ENCODE measurements at regions not wholly inside any gene's neighbourhood (a gene's known extent, or its start where the extent isn't known, plus 50 kb on each side); places are given as distances from the start of the nearest gene placed in this dataset.

GRCh38 chr5:82384034-82384750 lies 106.0 kb upstream of the RPS23 start:
- no peak for DNase-seq

GRCh38 chr5:82381591-82381990 lies 103.4 kb upstream of the RPS23 start:
- DNase-seq: no peak

GRCh38 chr5:82376307-82376706 lies 98.2 kb upstream of the RPS23 start:
- no peak for DNase-seq

- peak; percentile 65 for DNase-seq
Observed at GRCh38 chr5:82375488-82376244, 97.5 kb upstream of the RPS23 start.

- DNase-seq: no peak
Observed at GRCh38 chr5:82374637-82375036, 96.5 kb upstream of the RPS23 start.

GRCh38 chr5:82367930-82368329 lies 89.8 kb upstream of the RPS23 start:
- DNase-seq: no peak

- DNase-seq: peak; percentile 86
Observed at GRCh38 chr5:82365744-82366228, 87.6 kb upstream of the RPS23 start.

GRCh38 chr5:82365026-82365425 lies 86.9 kb upstream of the RPS23 start:
- peak; percentile 25 for DNase-seq

- DNase-seq: peak; percentile 75
Observed at GRCh38 chr5:82364497-82364896, 86.3 kb upstream of the RPS23 start.

GRCh38 chr5:82363524-82363923 lies 85.4 kb upstream of the RPS23 start:
- DNase-seq: no peak

GRCh38 chr5:82362636-82363035 lies 84.5 kb upstream of the RPS23 start:
- no peak for DNase-seq

GRCh38 chr5:82360022-82360421 lies 81.9 kb upstream of the RPS23 start:
- DNase-seq: no peak

- no peak for DNase-seq
Observed at GRCh38 chr5:82359272-82359671, 81.1 kb upstream of the RPS23 start.

GRCh38 chr5:82358457-82358856 lies 80.3 kb upstream of the RPS23 start:
- DNase-seq: no peak

- no peak for DNase-seq
Observed at GRCh38 chr5:82356808-82357671, 78.9 kb upstream of the RPS23 start.

- DNase-seq: no peak
Observed at GRCh38 chr5:82356021-82356420, 77.9 kb upstream of the RPS23 start.

- DNase-seq: no peak
Observed at GRCh38 chr5:82355496-82355895, 77.3 kb upstream of the RPS23 start.

- DNase-seq: no peak
Observed at GRCh38 chr5:82355053-82355452, 76.9 kb upstream of the RPS23 start.

- DNase-seq: no peak
Observed at GRCh38 chr5:82354543-82354942, 76.4 kb upstream of the RPS23 start.

GRCh38 chr5:82353522-82353921 lies 75.4 kb upstream of the RPS23 start:
- DNase-seq: no peak

GRCh38 chr5:82352146-82352791 lies 74.1 kb upstream of the RPS23 start:
- DNase-seq: no peak

GRCh38 chr5:82351754-82352145 lies 73.6 kb upstream of the RPS23 start:
- DNase-seq: peak; percentile 80

GRCh38 chr5:82351297-82351696 lies 73.1 kb upstream of the RPS23 start:
- no peak for DNase-seq
